Hepatocyte (in vitro differentiated cells): ENCODE measurements at regions not wholly inside any gene's neighbourhood (a gene's known extent, or its start where the extent isn't known, plus 50 kb on each side); places are given as distances from the start of the nearest gene placed in this dataset.

Experiments used
- EZH2 ChIP-seq: fragments of 200-600 bp; sonication (generic); IDR thresholded peaks from 2 replicates; pipeline ENCODE4 v1.6.1; 2016; ENCODE audit warnings: antibody characterized with exemption, mild to moderate bottlenecking, borderline replicate concordance
- TF ChIP-seq, protein P1 (sequence below): fragments of 200-600 bp; sonication (generic); IDR thresholded peaks from 2 replicates; pipeline ENCODE4 v1.5.1; 2016; ENCODE audit warnings: antibody characterized with exemption, mild to moderate bottlenecking; ENCODE audit not compliant: poor library complexity

DNA sequence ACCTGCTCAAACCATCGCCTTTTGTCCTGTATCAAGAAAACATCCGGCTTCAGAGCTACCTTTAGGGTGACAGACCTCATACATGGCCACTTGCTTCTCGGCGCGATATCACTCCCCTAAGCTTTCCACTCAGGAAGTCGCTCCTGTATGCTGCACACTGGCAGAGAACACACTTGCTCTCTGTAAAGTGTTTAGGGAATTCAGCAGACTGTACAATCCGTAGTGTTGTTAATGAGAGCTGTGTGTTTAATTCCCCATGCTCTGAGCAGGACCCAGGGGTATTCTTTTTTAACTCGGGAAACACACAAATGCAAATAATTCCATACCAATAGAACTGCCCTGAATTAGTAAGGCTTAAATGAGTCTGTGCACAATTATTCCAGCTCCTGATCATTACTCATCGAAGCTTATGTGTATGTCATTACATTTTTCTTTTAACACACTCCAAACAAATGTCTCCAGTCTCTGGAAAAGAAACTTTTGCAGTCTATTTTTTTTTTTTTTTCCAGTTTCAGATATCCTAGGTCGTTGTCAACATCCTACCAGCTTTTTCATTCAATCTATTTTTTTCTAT is 338.7 kb upstream of the ARID1B start:
- TF ChIP-seq EZH2: no peak
- TF ChIP-seq, protein P1, sequence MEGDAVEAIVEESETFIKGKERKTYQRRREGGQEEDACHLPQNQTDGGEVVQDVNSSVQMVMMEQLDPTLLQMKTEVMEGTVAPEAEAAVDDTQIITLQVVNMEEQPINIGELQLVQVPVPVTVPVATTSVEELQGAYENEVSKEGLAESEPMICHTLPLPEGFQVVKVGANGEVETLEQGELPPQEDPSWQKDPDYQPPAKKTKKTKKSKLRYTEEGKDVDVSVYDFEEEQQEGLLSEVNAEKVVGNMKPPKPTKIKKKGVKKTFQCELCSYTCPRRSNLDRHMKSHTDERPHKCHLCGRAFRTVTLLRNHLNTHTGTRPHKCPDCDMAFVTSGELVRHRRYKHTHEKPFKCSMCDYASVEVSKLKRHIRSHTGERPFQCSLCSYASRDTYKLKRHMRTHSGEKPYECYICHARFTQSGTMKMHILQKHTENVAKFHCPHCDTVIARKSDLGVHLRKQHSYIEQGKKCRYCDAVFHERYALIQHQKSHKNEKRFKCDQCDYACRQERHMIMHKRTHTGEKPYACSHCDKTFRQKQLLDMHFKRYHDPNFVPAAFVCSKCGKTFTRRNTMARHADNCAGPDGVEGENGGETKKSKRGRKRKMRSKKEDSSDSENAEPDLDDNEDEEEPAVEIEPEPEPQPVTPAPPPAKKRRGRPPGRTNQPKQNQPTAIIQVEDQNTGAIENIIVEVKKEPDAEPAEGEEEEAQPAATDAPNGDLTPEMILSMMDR: no peak
